ENCODE measurements at regions not wholly inside any gene's neighbourhood (a gene's known extent, or its start where the extent isn't known, plus 50 kb on each side); places are given as distances from the start of the nearest gene placed in this dataset.
"Not testable (repeated sequence)": the region's sequence is repeated elsewhere in the genome, so short reads cannot be mapped to it uniquely, and the experiment has no call there.

GRCh38 chr9:32142074-32142473 lies 242.4 kb upstream of the ACO1 start:
- Histone ChIP-seq H3K9me2 (replicated peaks; ENCODE audit: low read depth, low read length) (no peaks in the 10 kb centered on the region), H3K4me1 (ENCODE audit: insufficient read depth, low read length, poor library complexity, severe bottlenecking) (no peaks in the 10 kb centered on the region), H4K20me1 (ENCODE audit: insufficient read depth, low read length, poor library complexity, severe bottlenecking) (no peaks in the 10 kb centered on the region), H3K79me2 (ENCODE audit: insufficient read depth, low read length) (no peaks in the 10 kb centered on the region), H3F3A (ENCODE audit: low read depth) (no peaks in the 10 kb centered on the region), H3K27me3 (ENCODE audit: insufficient read depth, low read length, poor library complexity, severe bottlenecking) (no peaks in the 10 kb centered on the region), H3K9ac (ENCODE audit: low read depth, low read length, poor library complexity, severe bottlenecking) (no peak overlapping the region), H3K36me3 (ENCODE audit: insufficient read depth, low read length) (no peaks in the 10 kb centered on the region), H3K4me3 (ENCODE audit: low read length, poor library complexity, severe bottlenecking) (no peak overlapping the region), H3K9me3 (ENCODE audit: insufficient read depth, low read depth, low read length) (no peaks in the 10 kb centered on the region), H3K4me2 (ENCODE audit: low read depth, low read length, poor library complexity, severe bottlenecking) (no peak overlapping the region), H2AFZ (ENCODE audit: low read length) (no peak overlapping the region)
- TF ChIP-seq EZH2phosphoT487 (IDR thresholded peaks at IDR 0.05; ENCODE audit: borderline replicate concordance): no peak
- TF ChIP-seq CTCF (conservative IDR thresholded peaks at IDR 0.05; ENCODE audit: low read length): no peak

- H3K9ac ChIP-seq (ENCODE audit: low read depth, low read length, poor library complexity, severe bottlenecking); H3K4me3 ChIP-seq (ENCODE audit: low read length, poor library complexity, severe bottlenecking); H3K9me3 ChIP-seq (ENCODE audit: insufficient read depth, low read depth, low read length); H3K36me3 ChIP-seq (ENCODE audit: insufficient read depth, low read length); H3K4me2 ChIP-seq (ENCODE audit: low read depth, low read length, poor library complexity, severe bottlenecking); H3K79me2 ChIP-seq (ENCODE audit: insufficient read depth, low read length); H3K4me1 ChIP-seq (ENCODE audit: insufficient read depth, low read length, poor library complexity, severe bottlenecking); H3K9me2 ChIP-seq (replicated peaks; ENCODE audit: low read depth, low read length); H2AFZ ChIP-seq (ENCODE audit: low read length); H3F3A ChIP-seq (ENCODE audit: low read depth); H3K27me3 ChIP-seq (ENCODE audit: insufficient read depth, low read length, poor library complexity, severe bottlenecking); H4K20me1 ChIP-seq (ENCODE audit: insufficient read depth, low read length, poor library complexity, severe bottlenecking): not testable (repeated sequence)
Measured at GRCh38 chr9:32148553-32148952, 235.9 kb upstream of the ACO1 start.

GRCh38 chr9:32161209-32161608 lies 223.2 kb upstream of the ACO1 start:
- H3K4me3 ChIP-seq (ENCODE audit: low read length, poor library complexity, severe bottlenecking): no peak overlapping the region
- H3K79me2 ChIP-seq (ENCODE audit: insufficient read depth, low read length): no peaks in the 10 kb centered on the region
- no peaks in the 10 kb centered on the region for H3K9me3 ChIP-seq (ENCODE audit: insufficient read depth, low read depth, low read length)
- H3K27me3 ChIP-seq (ENCODE audit: insufficient read depth, low read length, poor library complexity, severe bottlenecking): no peaks in the 10 kb centered on the region
- H3K4me2 ChIP-seq (ENCODE audit: low read depth, low read length, poor library complexity, severe bottlenecking): no peak overlapping the region
- H3K9me2 ChIP-seq (replicated peaks; ENCODE audit: low read depth, low read length): no peaks in the 10 kb centered on the region
- no peaks in the 10 kb centered on the region for H3F3A ChIP-seq (ENCODE audit: low read depth)
- no peaks in the 10 kb centered on the region for H3K4me1 ChIP-seq (ENCODE audit: insufficient read depth, low read length, poor library complexity, severe bottlenecking)
- no peaks in the 10 kb centered on the region for H3K36me3 ChIP-seq (ENCODE audit: insufficient read depth, low read length)
- TF ChIP-seq CTCF (conservative IDR thresholded peaks at IDR 0.05; ENCODE audit: low read length) (no peak), EZH2phosphoT487 (IDR thresholded peaks at IDR 0.05; ENCODE audit: borderline replicate concordance) (no peak)
- no peaks in the 10 kb centered on the region for H4K20me1 ChIP-seq (ENCODE audit: insufficient read depth, low read length, poor library complexity, severe bottlenecking)
- no peak overlapping the region for H3K9ac ChIP-seq (ENCODE audit: low read depth, low read length, poor library complexity, severe bottlenecking)
- no peak overlapping the region for H2AFZ ChIP-seq (ENCODE audit: low read length)

GRCh38 chr9:32161720-32162119 lies 222.7 kb upstream of the ACO1 start:
- H3K79me2 ChIP-seq (ENCODE audit: insufficient read depth, low read length): no peaks in the 10 kb centered on the region
- H3K9me2 ChIP-seq (replicated peaks; ENCODE audit: low read depth, low read length): no peaks in the 10 kb centered on the region
- no peak overlapping the region for H3K4me2 ChIP-seq (ENCODE audit: low read depth, low read length, poor library complexity, severe bottlenecking)
- no peaks in the 10 kb centered on the region for H3F3A ChIP-seq (ENCODE audit: low read depth)
- H3K4me1 ChIP-seq (ENCODE audit: insufficient read depth, low read length, poor library complexity, severe bottlenecking): no peaks in the 10 kb centered on the region
- no peaks in the 10 kb centered on the region for H3K36me3 ChIP-seq (ENCODE audit: insufficient read depth, low read length)
- no peak for TF ChIP-seq EZH2phosphoT487 (IDR thresholded peaks at IDR 0.05; ENCODE audit: borderline replicate concordance)
- TF ChIP-seq CTCF (conservative IDR thresholded peaks at IDR 0.05; ENCODE audit: low read length): no peak
- H3K27me3 ChIP-seq (ENCODE audit: insufficient read depth, low read length, poor library complexity, severe bottlenecking): no peaks in the 10 kb centered on the region
- H2AFZ ChIP-seq (ENCODE audit: low read length): no peak overlapping the region
- no peak overlapping the region for H3K9ac ChIP-seq (ENCODE audit: low read depth, low read length, poor library complexity, severe bottlenecking)
- no peaks in the 10 kb centered on the region for H3K9me3 ChIP-seq (ENCODE audit: insufficient read depth, low read depth, low read length)
- no peaks in the 10 kb centered on the region for H4K20me1 ChIP-seq (ENCODE audit: insufficient read depth, low read length, poor library complexity, severe bottlenecking)
- no peak overlapping the region for H3K4me3 ChIP-seq (ENCODE audit: low read length, poor library complexity, severe bottlenecking)

- not testable (repeated sequence) for H3K4me2 ChIP-seq (ENCODE audit: low read depth, low read length, poor library complexity, severe bottlenecking); H3K27me3 ChIP-seq (ENCODE audit: insufficient read depth, low read length, poor library complexity, severe bottlenecking); H3K4me1 ChIP-seq (ENCODE audit: insufficient read depth, low read length, poor library complexity, severe bottlenecking); H3K9me2 ChIP-seq (replicated peaks; ENCODE audit: low read depth, low read length); H3F3A ChIP-seq (ENCODE audit: low read depth); H3K4me3 ChIP-seq (ENCODE audit: low read length, poor library complexity, severe bottlenecking); H3K79me2 ChIP-seq (ENCODE audit: insufficient read depth, low read length); H3K9me3 ChIP-seq (ENCODE audit: insufficient read depth, low read depth, low read length); H3K36me3 ChIP-seq (ENCODE audit: insufficient read depth, low read length); H4K20me1 ChIP-seq (ENCODE audit: insufficient read depth, low read length, poor library complexity, severe bottlenecking); H3K9ac ChIP-seq (ENCODE audit: low read depth, low read length, poor library complexity, severe bottlenecking); H2AFZ ChIP-seq (ENCODE audit: low read length)
Measured at GRCh38 chr9:32166316-32166715, 218.1 kb upstream of the ACO1 start.

All from Loucy (cell line).